Ovary (tissue), 3 donors: ENCODE measurements at regions not wholly inside any gene's neighbourhood (a gene's known extent, or its start where the extent isn't known, plus 50 kb on each side); places are given as distances from the start of the nearest gene placed in this dataset.

ENCODE experiments used
- CTCF ChIP-seq, 3 donors: fragments of 450-650 bp in 2 of 3; fragments of 200-600 bp in 1 of 3; IDR thresholded peaks; one replicate each; pipeline versions ENCODE4 v1.5.1 to v1.8.0; 2016 to 2022; ENCODE audit warnings: antibody characterized with exemption in 3 of 3, mild to moderate bottlenecking in 1 of 3
- EP300 ChIP-seq: sonication (generic); formaldehyde crosslinking; IDR thresholded peaks from one replicate; pipeline ENCODE4 v1.6.1; 2017; ENCODE audit warnings: antibody characterized with exemption
- POLR2A ChIP-seq: fragments of 450-650 bp; IDR thresholded peaks from one replicate; pipeline ENCODE4 v1.6.1; 2017; ENCODE audit warnings: antibody characterized with exemption, mild to moderate bottlenecking, moderate library complexity
- donor health status: DM: no; HTN: no; CAD: no.

DNA sequence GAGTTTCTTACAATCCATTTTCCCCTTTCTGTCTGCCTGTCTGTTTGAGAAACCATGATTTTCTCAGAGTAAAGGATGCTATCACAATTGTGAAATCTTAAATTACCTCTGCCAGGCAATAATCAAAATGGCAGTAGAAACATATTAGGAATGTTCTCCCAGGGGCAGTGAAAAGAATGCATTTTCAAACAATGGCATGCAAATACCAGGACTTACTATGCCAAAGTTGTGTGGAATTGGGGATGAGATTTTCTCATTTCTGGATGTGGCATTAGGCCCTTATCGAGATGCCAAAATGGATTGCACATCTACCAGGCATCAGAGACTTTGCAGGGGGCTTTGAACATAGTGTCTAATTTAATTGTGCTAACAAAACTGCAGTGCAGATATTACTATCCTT lies 821.4 kb downstream of the RNF144A start:
- TF ChIP-seq CTCF (IDR thresholded peaks at IDR 0.05) (no peak), EP300 (no peak), POLR2A (no peak)
